GM21367 (cell line): ENCODE measurements at regions not wholly inside any gene's neighbourhood (a gene's known extent, or its start where the extent isn't known, plus 50 kb on each side); places are given as distances from the start of the nearest gene placed in this dataset.

Experiments used
- ATAC-seq: cut with Tn5 transposase; IDR thresholded peaks from one replicate; pipeline ENCODE4 v1.9.1; 2021; ENCODE audit not compliant: unreplicated experiment

DNA sequence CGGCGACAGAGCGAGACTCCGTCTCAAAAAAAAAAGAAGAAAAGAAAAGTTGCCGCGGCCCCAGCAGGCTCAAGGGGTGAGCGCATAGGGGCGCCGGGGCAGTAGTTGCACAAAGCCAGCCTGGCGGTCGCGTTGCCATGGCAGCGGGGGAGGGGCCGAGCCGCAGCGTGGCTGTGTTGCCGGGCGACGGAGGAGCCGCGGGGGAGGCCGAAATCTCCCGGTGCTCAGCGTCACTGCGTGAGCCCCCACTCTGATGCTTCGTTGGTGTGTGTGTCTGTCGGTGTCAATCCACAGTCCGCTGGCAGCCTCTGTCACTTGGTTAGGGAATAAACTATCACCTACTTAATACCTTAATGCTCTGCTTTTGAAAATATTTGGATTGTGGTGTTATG is 82.9 kb upstream of the C1QTNF9B start:
- ATAC-seq = peak; percentile 90

DNA sequence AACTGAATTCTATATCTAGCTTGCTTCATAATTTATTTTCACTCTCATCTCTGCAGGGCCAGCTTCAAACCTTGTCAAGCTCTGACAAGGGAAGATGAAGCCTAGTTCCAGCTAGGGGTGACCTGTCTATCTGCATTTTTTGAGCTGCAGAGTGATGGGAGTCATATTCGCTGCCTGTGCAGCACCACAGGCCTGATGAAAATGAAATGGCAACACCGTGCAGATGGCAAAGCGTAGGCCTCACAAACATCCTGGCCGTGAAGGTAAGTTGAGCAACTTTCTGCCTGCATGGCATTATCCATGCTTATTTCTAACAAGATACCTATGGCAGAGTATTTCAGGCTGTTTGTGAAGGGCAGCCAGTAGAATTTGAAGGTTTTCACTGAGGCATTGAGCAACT is 86.4 kb upstream of the C1QTNF9B start:
- no peak for ATAC-seq

- ATAC-seq = no peak
Observed at GRCh38 chr13:23984546-23984945, 87.2 kb upstream of the C1QTNF9B start.

DNA sequence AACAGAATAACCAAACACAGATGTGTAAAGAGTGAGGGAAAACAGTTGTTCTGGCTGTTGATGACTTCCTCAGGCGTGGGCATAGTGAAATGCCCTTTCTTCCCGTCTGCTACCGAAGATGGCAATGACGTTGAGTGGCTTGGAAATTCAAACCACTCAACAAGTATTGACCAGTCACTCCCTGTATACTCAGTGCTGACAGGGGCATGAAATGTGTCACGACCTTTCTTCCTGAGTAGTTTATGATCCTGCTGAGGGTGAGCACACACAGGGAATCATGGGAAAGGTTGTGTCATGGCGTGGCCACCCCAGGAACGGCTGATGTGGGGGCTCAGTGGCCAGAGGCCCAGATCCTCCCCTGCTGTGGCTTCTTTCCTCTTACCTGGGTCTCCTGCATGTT is 87.8 kb upstream of the C1QTNF9B start:
- ATAC-seq = no peak

DNA sequence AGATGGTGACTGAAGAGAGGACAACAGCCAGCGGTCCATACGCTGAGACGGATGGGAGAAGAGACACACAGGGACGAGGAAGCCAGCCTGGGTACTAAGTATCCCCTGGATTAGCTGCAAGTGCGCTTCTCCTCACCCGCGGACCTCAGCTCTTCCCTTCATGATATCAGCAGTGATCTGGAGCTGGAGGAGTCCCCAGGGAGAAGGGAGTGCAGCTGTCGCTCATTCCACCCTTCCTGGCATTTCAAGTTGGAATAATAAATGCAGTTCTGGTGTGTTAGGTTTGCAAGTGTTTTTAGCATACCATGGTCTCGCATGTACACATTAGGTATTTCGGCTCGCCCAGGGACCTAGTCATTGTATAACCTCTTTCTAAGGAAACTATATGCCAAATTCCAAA is 88.5 kb upstream of the C1QTNF9B start:
- no peak for ATAC-seq

DNA sequence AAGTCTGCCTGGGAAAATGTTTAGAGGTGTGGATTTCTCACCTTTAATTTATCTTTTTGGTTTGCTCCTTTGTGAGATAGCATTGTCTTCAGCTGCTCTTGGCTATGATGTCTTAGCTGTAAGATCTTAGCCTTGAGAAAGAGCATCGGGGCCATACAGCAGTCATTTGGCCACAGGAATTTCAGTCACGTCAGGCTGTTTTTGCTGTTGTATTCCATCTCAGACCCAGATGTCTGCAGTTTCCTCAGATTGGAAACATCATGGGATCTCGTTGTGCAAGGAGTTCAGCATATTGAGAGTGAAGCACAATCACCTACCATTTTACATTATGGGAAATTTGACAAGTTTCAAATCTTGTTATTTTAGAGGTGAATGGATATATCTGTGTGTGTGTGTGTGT is 89.3 kb upstream of the C1QTNF9B start:
- ATAC-seq = no peak

GRCh38 chr13:23987331-23987894 is 90.1 kb upstream of the C1QTNF9B start:
- ATAC-seq = no peak

- ATAC-seq = no peak
Observed at GRCh38 chr13:23988546-23989122, 91.3 kb upstream of the C1QTNF9B start.

DNA sequence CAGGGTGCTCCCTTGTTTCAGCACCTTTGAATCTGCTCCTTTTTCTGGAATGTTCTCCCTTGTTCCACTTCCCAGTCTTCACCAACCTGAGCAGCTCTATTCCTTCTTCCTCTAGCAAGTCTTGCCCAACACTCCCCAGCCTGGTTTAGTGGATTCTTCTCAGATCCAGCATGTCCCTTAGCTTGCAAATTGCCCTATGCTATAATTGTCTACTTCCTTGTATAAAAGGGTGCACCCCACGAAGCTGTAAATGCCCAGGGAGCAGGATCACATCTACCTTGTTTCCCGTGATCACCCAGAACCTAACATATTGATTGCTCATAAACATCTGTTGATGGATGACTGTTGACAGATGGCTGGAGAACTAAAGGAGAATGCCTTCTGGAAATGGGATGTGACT is 93.2 kb upstream of the C1QTNF9B start:
- ATAC-seq = no peak

GRCh38 chr13:23991119-23991518 is 93.8 kb upstream of the C1QTNF9B start:
- no peak for ATAC-seq

- no peak for ATAC-seq
Observed at GRCh38 chr13:23992781-23993679, 95.7 kb upstream of the C1QTNF9B start.

GRCh38 chr13:23993680-23993985 is 96.3 kb upstream of the C1QTNF9B start:
- no peak for ATAC-seq

DNA sequence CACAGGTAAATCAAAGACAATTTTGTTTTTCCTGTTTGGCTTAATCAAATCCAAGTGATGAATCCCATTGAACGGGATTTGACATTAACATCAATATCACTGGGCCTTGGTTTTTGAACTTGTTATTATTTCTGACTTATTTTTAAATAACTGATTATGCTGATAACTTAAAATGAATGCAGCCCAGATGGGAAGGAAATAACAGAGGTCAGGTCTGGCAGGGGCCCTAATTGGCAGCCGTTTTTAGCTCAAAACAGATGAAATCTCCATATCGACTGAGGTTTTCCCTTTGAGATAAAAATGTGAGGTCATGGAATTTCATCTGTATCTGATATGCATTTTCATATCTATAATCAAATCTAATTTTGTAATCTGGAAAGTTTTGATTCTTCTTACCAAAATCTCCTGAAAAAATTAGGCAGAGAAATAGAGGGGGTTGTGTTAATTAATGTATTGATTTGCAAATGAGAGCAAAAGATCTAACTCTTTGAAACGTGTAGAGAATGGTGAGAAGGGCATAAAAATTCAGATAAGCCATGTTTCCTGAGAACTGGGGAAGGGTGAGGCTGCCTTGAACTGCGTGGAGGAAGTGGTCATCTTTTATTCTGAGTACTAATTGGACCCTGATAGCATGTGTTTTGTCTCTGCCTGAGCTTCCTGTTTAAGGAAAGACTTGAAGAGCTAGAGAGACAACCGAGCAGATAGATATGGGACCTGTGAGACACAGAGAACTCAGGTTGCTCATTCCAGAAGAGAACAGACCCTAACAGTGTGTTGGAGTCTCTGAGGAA is 98.2 kb upstream of the C1QTNF9B start:
- ATAC-seq = no peak

DNA sequence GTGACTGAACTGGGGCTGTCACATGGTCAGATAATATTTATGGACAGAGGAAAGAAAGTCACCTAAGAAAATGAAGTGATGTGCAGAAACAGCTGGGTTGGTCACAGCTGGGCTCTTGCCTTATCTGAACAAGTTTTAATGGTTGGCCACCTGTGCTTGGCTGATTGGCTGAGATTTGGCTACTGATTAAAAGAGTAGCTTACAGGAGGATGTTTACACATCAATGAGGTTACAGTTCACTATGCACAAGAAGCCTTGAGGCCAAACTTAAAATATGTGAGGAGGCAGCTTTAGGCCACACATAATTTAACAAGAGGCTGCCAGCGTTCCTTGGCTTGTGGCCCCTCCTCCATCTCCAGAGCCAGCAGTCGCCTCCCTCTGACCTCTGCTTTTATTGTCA is 99.2 kb upstream of the C1QTNF9B start:
- ATAC-seq = no peak

- no peak for ATAC-seq
Observed at GRCh38 chr13:23999424-23999823, 102.1 kb upstream of the C1QTNF9B start.

GRCh38 chr13:24002206-24002815 is 105.0 kb upstream of the C1QTNF9B start:
- no peak for ATAC-seq

- no peak for ATAC-seq
Observed at GRCh38 chr13:24004142-24004899, 107.0 kb upstream of the C1QTNF9B start.

- no peak for ATAC-seq
Observed at GRCh38 chr13:24004971-24005370, 107.7 kb upstream of the C1QTNF9B start.

DNA sequence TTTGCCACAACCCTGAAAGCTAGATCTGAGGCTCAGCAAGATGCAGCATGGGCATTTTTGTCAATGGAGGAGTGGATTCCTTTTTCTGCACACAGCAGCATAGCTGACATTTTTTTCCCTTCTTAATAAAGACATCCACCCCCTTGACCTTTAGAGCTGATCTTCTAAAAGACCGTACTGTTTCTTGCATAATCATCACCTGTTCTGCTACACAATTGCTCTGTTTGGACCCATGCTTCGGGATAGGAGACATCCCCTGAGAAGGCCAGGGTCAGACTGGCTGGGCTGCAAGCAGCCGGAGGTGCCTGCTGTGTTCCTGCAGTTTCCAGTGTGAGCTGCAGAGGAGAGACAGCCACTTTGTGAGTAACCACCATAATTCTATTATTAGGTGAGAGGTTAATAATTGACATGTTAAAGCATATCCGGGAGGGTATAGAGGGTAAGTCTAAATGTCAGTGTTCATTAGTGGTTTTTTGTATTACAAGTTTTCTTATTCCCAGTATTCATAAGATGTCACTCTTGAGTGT is 108.5 kb upstream of the C1QTNF9B start:
- ATAC-seq = no peak

- no peak for ATAC-seq
Observed at GRCh38 chr13:24006520-24007248, 109.4 kb upstream of the C1QTNF9B start.
